HEK293 (cell line): ENCODE measurements at regions not wholly inside any gene's neighbourhood (a gene's known extent, or its start where the extent isn't known, plus 50 kb on each side); places are given as distances from the start of the nearest gene placed in this dataset.

Experiments used
- CTCF ChIA-PET: fragments of 350-600 bp; formaldehyde crosslinking; extraction: SDS; loops from one replicate; lab custom pipeline; 2021; ENCODE audit warnings: antibody characterized with exemption; lab: Yijun Ruan, JAX
- POLR2A ChIA-PET: fragments of 300-600 bp; formaldehyde crosslinking; extraction: SDS; loops from one replicate; lab custom pipeline; 2020; ENCODE audit warnings: antibody characterized with exemption, inconsistent platforms; lab: Yijun Ruan, JAX
- H3K27ac ChIP-seq: fragments of 200-500 bp; sonication (Bioruptor generic); 2 replicates; pipeline ENCODE4 v1.5.1; 2014; ENCODE audit warnings: low read depth, low read length, control low read depth, inconsistent platforms; ENCODE audit errors: extremely low read depth
- H3K36me3 ChIP-seq, 2 experiments: fragments of 200-500 bp in 1 of 2; sonication (Bioruptor generic) in 1 of 2; 1 replicate in 1 of 2; 2 replicates in 1 of 2; pipeline ENCODE4 v1.5.1; 2014 to 2017; ENCODE audit warnings: inconsistent platforms in 2 of 2, low read length in 2 of 2; ENCODE audit not compliant: control insufficient read depth in 2 of 2, insufficient read depth in 1 of 2
- H3K4me1 ChIP-seq: fragments of 200-500 bp; sonication (Bioruptor generic); 2 replicates; pipeline ENCODE4 v1.5.1; 2014; ENCODE audit warnings: mild to moderate bottlenecking, low read length, inconsistent platforms; ENCODE audit not compliant: control insufficient read depth, insufficient read depth
- H3K4me3 ChIP-seq: 2 replicates; pipeline ENCODE4 v1.5.1; 2011; ENCODE audit warnings: low read depth, mild to moderate bottlenecking, control low read depth, low read length, moderate library complexity
- H3K9me3 ChIP-seq: fragments of 200-500 bp; sonication (Bioruptor generic); 2 replicates; pipeline ENCODE4 v1.5.1; 2014; ENCODE audit warnings: low read depth, low read length, inconsistent platforms; ENCODE audit not compliant: control insufficient read depth, insufficient read depth
- FEZF1 ChIP-seq: fragments of 450-650 bp; formaldehyde crosslinking; IDR thresholded peaks from 2 replicates; pipeline ENCODE4 v1.5.1; 2016; ENCODE audit warnings: missing biosample characterization, missing genetic modification characterization
- GLIS1 ChIP-seq: fragments of 450-650 bp; formaldehyde crosslinking; IDR thresholded peaks from 2 replicates; pipeline ENCODE4 v1.5.1; 2016; ENCODE audit warnings: missing biosample characterization, missing genetic modification characterization
- KLF16 ChIP-seq: fragments of 450-650 bp; formaldehyde crosslinking; IDR thresholded peaks from 2 replicates; pipeline ENCODE4 v1.5.1; 2017; ENCODE audit warnings: missing biosample characterization, missing genetic modification characterization
- KLF8 ChIP-seq: fragments of 450-650 bp; formaldehyde crosslinking; IDR thresholded peaks from 2 replicates; pipeline ENCODE4 v1.5.1; 2016; ENCODE audit warnings: missing biosample characterization, missing genetic modification characterization
- KLF9 ChIP-seq: fragments of 450-650 bp; formaldehyde crosslinking; IDR thresholded peaks from 2 replicates; pipeline ENCODE4 v1.5.1; 2016; ENCODE audit warnings: missing biosample characterization, missing genetic modification characterization, low read depth
- OSR2 ChIP-seq: fragments of 450-650 bp; formaldehyde crosslinking; IDR thresholded peaks from 2 replicates; pipeline ENCODE4 v1.5.1; 2016; ENCODE audit warnings: missing biosample characterization, missing genetic modification characterization
- ZBTB17 ChIP-seq: fragments of 450-650 bp; formaldehyde crosslinking; IDR thresholded peaks from 2 replicates; pipeline ENCODE4 v1.5.1; 2016; ENCODE audit warnings: missing biosample characterization, missing genetic modification characterization
- ZBTB7A ChIP-seq: fragments of 450-650 bp; formaldehyde crosslinking; IDR thresholded peaks from 2 replicates; pipeline ENCODE4 v1.5.1; 2016; ENCODE audit warnings: low read depth, missing biosample characterization, missing genetic modification characterization
- ZNF121 ChIP-seq: fragments of 450-650 bp; formaldehyde crosslinking; IDR thresholded peaks from 2 replicates; pipeline ENCODE4 v1.5.1; 2016; ENCODE audit warnings: missing biosample characterization, missing genetic modification characterization
- ZNF138 ChIP-seq: fragments of 450-650 bp; formaldehyde crosslinking; IDR thresholded peaks from 2 replicates; pipeline ENCODE4 v1.5.1; 2016; ENCODE audit warnings: missing biosample characterization, missing genetic modification characterization, borderline replicate concordance
- ZNF175 ChIP-seq: fragments of 450-650 bp; formaldehyde crosslinking; IDR thresholded peaks from 2 replicates; pipeline ENCODE4 v1.5.1; 2016; ENCODE audit warnings: missing biosample characterization, missing genetic modification characterization
- ZNF19 ChIP-seq: fragments of 450-650 bp; formaldehyde crosslinking; IDR thresholded peaks from 2 replicates; pipeline ENCODE4; 2016; ENCODE audit warnings: missing biosample characterization, missing genetic modification characterization, low read depth
- ZNF211 ChIP-seq: fragments of 450-650 bp; formaldehyde crosslinking; IDR thresholded peaks from 2 replicates; pipeline ENCODE4 v1.5.1; 2016; ENCODE audit warnings: low read depth, missing biosample characterization, missing genetic modification characterization
- ZNF223 ChIP-seq: fragments of 450-650 bp; formaldehyde crosslinking; IDR thresholded peaks from 2 replicates; pipeline ENCODE4 v1.5.1; 2016; ENCODE audit warnings: missing biosample characterization, missing genetic modification characterization
- ZNF24 ChIP-seq: fragments of 450-650 bp; formaldehyde crosslinking; IDR thresholded peaks from 2 replicates; pipeline ENCODE4 v1.5.1; 2016; ENCODE audit warnings: missing biosample characterization, missing genetic modification characterization
- ZNF510 ChIP-seq: fragments of 450-650 bp; formaldehyde crosslinking; IDR thresholded peaks from 2 replicates; pipeline ENCODE4 v1.5.1; 2018; ENCODE audit warnings: mild to moderate bottlenecking, missing genetic modification characterization, missing biosample characterization; ENCODE audit not compliant: insufficient replicate concordance
- ZNF544 ChIP-seq: fragments of 450-650 bp; formaldehyde crosslinking; IDR thresholded peaks from 2 replicates; pipeline ENCODE4 v1.5.0; 2017; ENCODE audit warnings: missing biosample characterization, missing genetic modification characterization
- ZNF600 ChIP-seq: fragments of 450-650 bp; formaldehyde crosslinking; IDR thresholded peaks from 2 replicates; pipeline ENCODE4 v1.5.1; 2016; ENCODE audit warnings: missing biosample characterization, missing genetic modification characterization
- ZNF621 ChIP-seq: fragments of 450-650 bp; formaldehyde crosslinking; IDR thresholded peaks from 2 replicates; pipeline ENCODE4 v1.5.1; 2017; ENCODE audit warnings: missing biosample characterization, missing genetic modification characterization
- ZNF623 ChIP-seq: fragments of 450-650 bp; formaldehyde crosslinking; IDR thresholded peaks from 2 replicates; pipeline ENCODE4 v1.5.1; 2016; ENCODE audit warnings: missing biosample characterization, missing genetic modification characterization
- ZNF660 ChIP-seq: fragments of 450-650 bp; IDR thresholded peaks from 2 replicates; pipeline ENCODE4 v1.5.1; 2018; ENCODE audit warnings: missing biosample characterization, mild to moderate bottlenecking, missing genetic modification characterization
- ZNF670 ChIP-seq: fragments of 450-650 bp; formaldehyde crosslinking; IDR thresholded peaks from 2 replicates; pipeline ENCODE4 v1.5.1; 2016; ENCODE audit warnings: missing biosample characterization, missing genetic modification characterization, low read depth
- TF ChIP-seq, protein P1 (sequence below): fragments of 450-650 bp; formaldehyde crosslinking; IDR thresholded peaks from 2 replicates; pipeline ENCODE4 v1.5.1; 2016; ENCODE audit warnings: missing biosample characterization, missing genetic modification characterization
- TF ChIP-seq, protein P2 (sequence below): fragments of 450-650 bp; formaldehyde crosslinking; IDR thresholded peaks from 2 replicates; pipeline ENCODE4 v1.5.1; 2016; ENCODE audit warnings: missing biosample characterization, missing genetic modification characterization
- TF ChIP-seq, protein P3 (sequence below): fragments of 450-650 bp; formaldehyde crosslinking; IDR thresholded peaks from 2 replicates; pipeline ENCODE4 v1.5.1; 2016; ENCODE audit warnings: missing biosample characterization, missing genetic modification characterization
- TF ChIP-seq, protein P4 (sequence below): fragments of 450-650 bp; IDR thresholded peaks from 2 replicates; pipeline ENCODE4 v1.5.1; 2018; ENCODE audit warnings: missing biosample characterization, mild to moderate bottlenecking, missing genetic modification characterization
- TF ChIP-seq, protein P5 (sequence below): fragments of 450-650 bp; formaldehyde crosslinking; IDR thresholded peaks from 2 replicates; pipeline ENCODE4 v1.5.1; 2017; ENCODE audit warnings: missing biosample characterization, missing genetic modification characterization

DNA sequence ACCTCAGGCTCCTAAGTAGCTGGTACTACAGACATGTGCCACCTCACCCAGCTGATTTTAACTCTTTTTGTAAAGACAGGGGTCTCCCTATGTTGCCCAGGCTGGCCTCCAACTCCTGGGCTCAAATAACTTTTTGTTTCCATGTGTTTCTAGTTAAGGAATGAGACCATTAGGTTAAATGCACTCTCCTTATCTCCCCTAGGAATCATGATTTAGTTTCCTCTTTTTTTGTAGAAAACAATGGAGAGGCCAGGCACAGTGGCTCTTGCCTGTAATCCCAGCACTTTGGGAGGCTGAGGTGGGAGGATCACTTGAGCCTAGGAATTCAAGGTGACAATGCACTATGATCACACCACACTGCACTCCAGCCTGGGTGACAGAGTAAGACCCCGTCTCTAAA is 198.8 kb upstream of the C2CD4B start (continued):
- TF ChIP-seq, protein P1, sequence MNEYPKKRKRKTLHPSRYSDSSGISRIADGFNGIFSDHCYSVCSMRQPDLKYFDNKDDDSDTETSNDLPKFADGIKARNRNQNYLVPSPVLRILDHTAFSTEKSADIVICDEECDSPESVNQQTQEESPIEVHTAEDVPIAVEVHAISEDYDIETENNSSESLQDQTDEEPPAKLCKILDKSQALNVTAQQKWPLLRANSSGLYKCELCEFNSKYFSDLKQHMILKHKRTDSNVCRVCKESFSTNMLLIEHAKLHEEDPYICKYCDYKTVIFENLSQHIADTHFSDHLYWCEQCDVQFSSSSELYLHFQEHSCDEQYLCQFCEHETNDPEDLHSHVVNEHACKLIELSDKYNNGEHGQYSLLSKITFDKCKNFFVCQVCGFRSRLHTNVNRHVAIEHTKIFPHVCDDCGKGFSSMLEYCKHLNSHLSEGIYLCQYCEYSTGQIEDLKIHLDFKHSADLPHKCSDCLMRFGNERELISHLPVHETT (tag by site-specific recombination): no peak
- no peak for TF ChIP-seq ZNF211 (tag by site-specific recombination)
- TF ChIP-seq ZNF223 (tag by site-specific recombination): no peak
- TF ChIP-seq ZNF121 (tag by site-specific recombination): no peak
- TF ChIP-seq KLF9 (tag by site-specific recombination): no peak
- no peak for TF ChIP-seq ZNF623
- no peak for TF ChIP-seq KLF8 (tag by site-specific recombination)
- no peak for TF ChIP-seq ZNF670 (tag by site-specific recombination)

DNA sequence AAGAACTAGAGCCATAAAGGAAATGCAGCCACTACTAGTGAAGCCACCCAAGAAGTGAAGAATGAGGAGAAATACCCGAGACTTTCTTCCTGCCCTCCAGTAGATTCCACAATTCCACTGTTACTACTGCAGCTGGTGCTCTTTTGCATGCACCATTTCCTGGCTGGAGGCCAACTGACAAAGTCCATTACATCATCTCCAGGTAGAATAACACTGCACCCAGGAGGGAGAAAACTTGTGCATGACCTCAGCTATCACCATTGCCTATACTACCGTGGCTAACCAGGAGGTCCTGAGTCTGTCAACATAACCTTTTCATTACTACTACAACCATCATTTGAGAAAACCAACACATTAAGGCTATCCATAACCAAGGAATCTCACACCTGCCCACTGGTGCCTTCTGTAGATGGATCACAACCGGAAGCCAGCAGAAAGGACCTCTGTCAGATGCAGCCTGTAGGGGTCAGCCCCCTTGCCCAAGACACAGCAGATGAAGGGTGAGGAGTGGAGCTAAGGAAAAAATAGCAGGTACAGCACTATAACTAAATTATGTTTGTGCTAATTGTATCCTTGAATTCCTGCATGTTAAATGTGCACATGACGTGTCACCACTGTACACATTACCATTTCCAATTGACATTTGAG is 200.8 kb upstream of the C2CD4B start:
- H3K27ac ChIP-seq: no peak overlapping the region
- ChIA-PET POLR2A (no interaction called here), CTCF (interaction anchor here (1.0 kb wide), 1 partner anchor 184 kb away, joined by 6 read pairs; no protein-coding TSS in a partner anchor)
- no peak for TF ChIP-seq ZNF621 (tag by site-specific recombination)
- 0 out of 2 replicates have a peak, but pooled peaks have one; percentile 16 for TF ChIP-seq ZBTB17
- TF ChIP-seq, protein P2, sequence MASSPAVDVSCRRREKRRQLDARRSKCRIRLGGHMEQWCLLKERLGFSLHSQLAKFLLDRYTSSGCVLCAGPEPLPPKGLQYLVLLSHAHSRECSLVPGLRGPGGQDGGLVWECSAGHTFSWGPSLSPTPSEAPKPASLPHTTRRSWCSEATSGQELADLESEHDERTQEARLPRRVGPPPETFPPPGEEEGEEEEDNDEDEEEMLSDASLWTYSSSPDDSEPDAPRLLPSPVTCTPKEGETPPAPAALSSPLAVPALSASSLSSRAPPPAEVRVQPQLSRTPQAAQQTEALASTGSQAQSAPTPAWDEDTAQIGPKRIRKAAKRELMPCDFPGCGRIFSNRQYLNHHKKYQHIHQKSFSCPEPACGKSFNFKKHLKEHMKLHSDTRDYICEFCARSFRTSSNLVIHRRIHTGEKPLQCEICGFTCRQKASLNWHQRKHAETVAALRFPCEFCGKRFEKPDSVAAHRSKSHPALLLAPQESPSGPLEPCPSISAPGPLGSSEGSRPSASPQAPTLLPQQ (tag by site-specific recombination): peak; percentile 41; the same call in 1 of the 2 replicates
- peak; percentile 63 for TF ChIP-seq ZNF600 (tag by site-specific recombination)
- no peak for TF ChIP-seq ZNF24 (tag by site-specific recombination)
- no peak for TF ChIP-seq KLF16
- TF ChIP-seq ZNF138: no peak
- TF ChIP-seq, protein P3, sequence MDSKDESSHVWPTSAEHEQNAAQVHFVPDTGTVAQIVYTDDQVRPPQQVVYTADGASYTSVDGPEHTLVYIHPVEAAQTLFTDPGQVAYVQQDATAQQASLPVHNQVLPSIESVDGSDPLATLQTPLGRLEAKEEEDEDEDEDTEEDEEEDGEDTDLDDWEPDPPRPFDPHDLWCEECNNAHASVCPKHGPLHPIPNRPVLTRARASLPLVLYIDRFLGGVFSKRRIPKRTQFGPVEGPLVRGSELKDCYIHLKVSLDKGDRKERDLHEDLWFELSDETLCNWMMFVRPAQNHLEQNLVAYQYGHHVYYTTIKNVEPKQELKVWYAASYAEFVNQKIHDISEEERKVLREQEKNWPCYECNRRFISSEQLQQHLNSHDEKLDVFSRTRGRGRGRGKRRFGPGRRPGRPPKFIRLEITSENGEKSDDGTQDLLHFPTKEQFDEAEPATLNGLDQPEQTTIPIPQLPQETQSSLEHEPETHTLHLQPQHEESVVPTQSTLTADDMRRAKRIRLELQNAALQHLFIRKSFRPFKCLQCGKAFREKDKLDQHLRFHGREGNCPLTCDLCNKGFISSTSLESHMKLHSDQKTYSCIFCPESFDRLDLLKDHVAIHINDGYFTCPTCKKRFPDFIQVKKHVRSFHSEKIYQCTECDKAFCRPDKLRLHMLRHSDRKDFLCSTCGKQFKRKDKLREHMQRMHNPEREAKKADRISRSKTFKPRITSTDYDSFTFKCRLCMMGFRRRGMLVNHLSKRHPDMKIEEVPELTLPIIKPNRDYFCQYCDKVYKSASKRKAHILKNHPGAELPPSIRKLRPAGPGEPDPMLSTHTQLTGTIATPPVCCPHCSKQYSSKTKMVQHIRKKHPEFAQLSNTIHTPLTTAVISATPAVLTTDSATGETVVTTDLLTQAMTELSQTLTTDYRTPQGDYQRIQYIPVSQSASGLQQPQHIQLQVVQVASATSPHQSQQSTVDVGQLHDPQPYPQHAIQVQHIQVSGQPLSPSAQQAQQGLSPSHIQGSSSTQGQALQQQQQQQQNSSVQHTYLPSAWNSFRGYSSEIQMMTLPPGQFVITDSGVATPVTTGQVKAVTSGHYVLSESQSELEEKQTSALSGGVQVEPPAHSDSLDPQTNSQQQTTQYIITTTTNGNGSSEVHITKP (tag by site-specific recombination): peak; percentile 63; the same call in 1 of the 2 replicates
- peak; percentile 70 for TF ChIP-seq ZNF660 (tag by site-specific recombination)
- TF ChIP-seq, protein P4, sequence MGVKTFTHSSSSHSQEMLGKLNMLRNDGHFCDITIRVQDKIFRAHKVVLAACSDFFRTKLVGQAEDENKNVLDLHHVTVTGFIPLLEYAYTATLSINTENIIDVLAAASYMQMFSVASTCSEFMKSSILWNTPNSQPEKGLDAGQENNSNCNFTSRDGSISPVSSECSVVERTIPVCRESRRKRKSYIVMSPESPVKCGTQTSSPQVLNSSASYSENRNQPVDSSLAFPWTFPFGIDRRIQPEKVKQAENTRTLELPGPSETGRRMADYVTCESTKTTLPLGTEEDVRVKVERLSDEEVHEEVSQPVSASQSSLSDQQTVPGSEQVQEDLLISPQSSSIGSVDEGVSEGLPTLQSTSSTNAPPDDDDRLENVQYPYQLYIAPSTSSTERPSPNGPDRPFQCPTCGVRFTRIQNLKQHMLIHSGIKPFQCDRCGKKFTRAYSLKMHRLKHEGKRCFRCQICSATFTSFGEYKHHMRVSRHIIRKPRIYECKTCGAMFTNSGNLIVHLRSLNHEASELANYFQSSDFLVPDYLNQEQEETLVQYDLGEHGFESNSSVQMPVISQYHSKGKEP (tag by site-specific recombination): peak; percentile 93
- TF ChIP-seq ZNF175 (tag by site-specific recombination): no peak
- no peak for TF ChIP-seq ZNF510
- no peak for TF ChIP-seq ZBTB7A (tag by site-specific recombination)
- TF ChIP-seq, protein P5, sequence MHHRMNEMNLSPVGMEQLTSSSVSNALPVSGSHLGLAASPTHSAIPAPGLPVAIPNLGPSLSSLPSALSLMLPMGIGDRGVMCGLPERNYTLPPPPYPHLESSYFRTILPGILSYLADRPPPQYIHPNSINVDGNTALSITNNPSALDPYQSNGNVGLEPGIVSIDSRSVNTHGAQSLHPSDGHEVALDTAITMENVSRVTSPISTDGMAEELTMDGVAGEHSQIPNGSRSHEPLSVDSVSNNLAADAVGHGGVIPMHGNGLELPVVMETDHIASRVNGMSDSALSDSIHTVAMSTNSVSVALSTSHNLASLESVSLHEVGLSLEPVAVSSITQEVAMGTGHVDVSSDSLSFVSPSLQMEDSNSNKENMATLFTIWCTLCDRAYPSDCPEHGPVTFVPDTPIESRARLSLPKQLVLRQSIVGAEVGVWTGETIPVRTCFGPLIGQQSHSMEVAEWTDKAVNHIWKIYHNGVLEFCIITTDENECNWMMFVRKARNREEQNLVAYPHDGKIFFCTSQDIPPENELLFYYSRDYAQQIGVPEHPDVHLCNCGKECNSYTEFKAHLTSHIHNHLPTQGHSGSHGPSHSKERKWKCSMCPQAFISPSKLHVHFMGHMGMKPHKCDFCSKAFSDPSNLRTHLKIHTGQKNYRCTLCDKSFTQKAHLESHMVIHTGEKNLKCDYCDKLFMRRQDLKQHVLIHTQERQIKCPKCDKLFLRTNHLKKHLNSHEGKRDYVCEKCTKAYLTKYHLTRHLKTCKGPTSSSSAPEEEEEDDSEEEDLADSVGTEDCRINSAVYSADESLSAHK (tag by site-specific recombination): no peak
- peak; percentile 22; the same call in 1 of the 2 replicates for TF ChIP-seq ZNF544 (tag by site-specific recombination)
- peak; percentile 41; the same call in 1 of the 2 replicates for TF ChIP-seq FEZF1 (tag by site-specific recombination)
- no peak for TF ChIP-seq ZNF19 (tag by site-specific recombination)
- peak; percentile 95 for TF ChIP-seq GLIS1
- TF ChIP-seq OSR2 (tag by site-specific recombination): peak; percentile 59; the same call in 1 of the 2 replicates

More for the DNA sequence above, 200.8 kb upstream of the C2CD4B start:
- Histone ChIP-seq H3K9me3 (no peaks in the 10 kb centered on the region), H3K4me3 (no peak overlapping the region), H3K36me3 (no peaks in the 10 kb centered on the region), H3K4me1 (peaks cover 4% of the 10 kb centered on the region; the same call in 1 of the 2 replicates)
